Fibroblast of skin of right biceps (primary cell): ENCODE measurements at regions not wholly inside any gene's neighbourhood (a gene's known extent, or its start where the extent isn't known, plus 50 kb on each side); places are given as distances from the start of the nearest gene placed in this dataset.

Experiments used
- DNase-seq: peaks from one replicate; pipeline ENCODE4 v3.0.0-alpha.2; 2013

- no peak for DNase-seq
Observed at GRCh38 chr1:244224487-244225430, 173.7 kb downstream of the ZBTB18 start.

- peak; percentile 56 for DNase-seq
Observed at GRCh38 chr1:244226435-244226834, 175.4 kb downstream of the ZBTB18 start.

DNA sequence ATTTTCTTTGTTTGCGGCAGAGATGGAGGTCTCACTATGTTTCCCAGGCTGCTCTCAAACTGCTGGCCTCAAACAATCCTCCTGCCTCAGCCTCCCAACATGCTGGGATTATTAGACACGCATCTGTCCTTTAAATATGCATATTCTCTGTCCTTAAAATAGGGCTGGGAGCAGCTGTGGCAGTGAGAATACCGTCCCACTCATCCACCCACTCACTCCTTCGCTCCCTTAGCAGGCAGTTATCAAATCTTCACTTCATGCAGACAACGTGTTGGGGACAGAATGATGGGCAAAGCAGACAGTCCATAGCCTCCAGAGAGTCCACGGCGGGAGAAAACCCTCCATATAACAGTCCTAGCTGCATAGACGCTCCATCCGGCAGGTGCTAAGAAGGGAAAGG is 179.4 kb downstream of the ZBTB18 start:
- DNase-seq, result no peak

GRCh38 chr1:244231193-244231571 is 180.1 kb downstream of the ZBTB18 start:
- DNase-seq, result peak; percentile 14

DNA sequence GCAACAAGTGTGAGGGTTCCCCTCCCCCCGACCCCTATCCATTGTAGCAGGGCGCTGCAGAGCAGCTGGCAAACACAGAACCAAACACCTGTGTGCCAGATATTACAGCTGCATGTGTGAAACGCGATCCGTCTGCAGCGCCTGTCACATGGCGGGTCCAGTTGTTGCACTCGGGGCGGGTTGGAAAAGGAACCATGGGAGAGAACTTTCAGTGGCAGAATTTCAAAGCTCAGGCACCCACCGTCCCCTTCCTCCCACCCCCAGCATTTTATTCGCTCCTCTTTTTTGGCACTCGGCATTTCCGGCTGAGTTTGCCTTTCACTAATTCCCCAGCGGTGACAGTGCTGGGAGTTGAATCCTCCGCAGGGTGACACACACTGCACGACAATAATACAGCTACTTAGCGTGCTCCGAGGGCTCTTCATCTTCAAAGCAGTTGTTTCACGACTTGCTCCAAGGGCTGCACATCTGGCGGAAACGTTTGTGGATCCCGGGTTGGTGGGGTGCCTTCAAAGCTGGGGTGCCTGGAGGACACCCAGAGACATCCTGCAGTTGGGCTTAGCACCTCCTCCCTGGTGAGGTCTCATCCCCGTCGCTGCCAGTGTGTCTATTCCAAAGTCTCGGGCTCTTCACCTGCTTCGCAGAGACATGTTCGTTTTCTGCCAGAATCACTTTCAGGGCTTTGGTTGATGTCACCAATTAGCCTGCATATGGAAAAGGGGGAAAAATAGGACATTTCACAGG is 180.7 kb downstream of the ZBTB18 start:
- DNase-seq, result peak; percentile 65

GRCh38 chr1:244234009-244234643 is 183.0 kb downstream of the ZBTB18 start:
- no peak for DNase-seq

DNA sequence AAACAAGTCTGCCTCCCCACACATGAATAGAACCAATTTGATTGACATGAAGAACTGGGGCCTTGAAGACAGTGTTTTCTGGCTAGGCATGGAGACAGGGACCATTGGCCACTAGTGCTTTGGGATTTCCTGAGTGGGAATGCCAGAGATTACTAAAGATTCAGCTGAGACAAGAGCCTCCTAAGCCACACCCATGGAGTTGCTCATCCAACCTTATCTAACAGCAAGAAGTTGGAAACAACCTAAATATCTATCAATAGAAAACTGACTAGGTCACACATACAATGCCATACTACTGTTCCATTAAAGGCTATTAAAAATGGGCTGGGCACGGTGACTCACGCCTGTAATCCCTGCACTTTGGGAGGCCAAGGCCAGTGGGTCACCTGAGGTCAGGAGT is 184.1 kb downstream of the ZBTB18 start:
- DNase-seq, result no peak

DNA sequence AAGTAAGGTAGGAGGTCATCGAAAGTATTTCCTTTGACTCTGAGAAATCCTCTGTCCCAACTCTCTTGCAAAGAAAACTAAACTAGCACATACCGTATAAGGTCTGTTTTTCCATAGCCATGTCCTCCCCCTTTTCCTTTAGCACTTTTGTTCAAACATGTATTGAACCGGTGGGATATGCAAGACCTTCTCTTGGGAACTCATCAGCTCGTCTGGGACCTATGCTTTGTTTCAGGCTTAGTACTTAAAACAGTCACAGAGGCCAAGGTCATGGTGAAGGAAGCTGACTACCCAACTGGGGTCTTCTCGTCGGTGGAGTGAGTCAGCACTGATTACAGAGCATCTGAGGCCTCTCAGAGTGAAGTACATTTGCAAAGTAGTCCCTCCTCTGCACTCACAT is 185.0 kb downstream of the ZBTB18 start:
- no peak for DNase-seq

DNA sequence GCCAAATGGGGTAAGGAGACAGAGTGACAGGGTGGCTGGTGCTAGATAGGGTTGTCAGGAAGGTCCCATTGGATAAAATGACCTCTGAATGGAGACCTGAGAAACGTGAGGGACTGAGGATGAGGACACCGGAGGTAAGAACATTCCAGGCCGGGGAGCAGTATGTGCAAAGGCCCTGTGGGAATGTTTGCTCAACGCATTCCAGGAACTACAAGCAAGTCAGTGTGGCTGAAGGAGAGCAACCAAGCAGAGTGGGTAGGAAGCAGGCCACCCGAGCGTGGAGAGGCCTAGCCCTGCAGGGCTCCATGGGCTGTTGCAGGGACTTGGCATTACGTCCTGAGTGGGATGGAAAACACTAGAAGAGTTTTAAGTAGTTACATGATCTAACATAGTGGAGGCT is 185.6 kb downstream of the ZBTB18 start:
- DNase-seq, result no peak

- DNase-seq, result no peak
Observed at GRCh38 chr1:244237445-244237844, 186.4 kb downstream of the ZBTB18 start.

DNA sequence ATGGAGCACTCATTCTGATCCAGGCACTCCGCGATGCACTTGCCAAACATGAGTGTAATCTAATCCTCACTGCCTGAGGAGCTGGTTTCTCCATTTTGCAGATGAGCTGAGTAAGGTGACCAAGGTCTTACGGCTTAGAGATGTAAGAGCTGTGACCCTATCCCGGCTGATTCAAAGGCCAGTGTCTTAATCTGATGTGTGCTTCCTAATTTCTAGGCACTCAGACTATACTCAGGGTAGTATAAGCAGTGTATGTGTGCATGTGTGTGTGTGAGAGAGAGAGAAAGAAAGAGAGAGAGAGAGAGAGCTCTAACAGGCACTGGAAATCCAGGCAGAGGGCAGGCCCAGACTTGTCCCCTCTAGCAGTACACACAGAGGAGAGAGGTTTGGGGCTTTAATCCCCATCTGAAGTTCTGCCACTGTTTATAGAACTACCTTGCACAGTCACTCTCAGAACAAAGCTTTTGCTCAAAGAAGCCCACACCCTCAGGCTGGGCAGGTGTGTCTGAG is 188.2 kb downstream of the ZBTB18 start:
- DNase-seq, result no peak

- no peak for DNase-seq
Observed at GRCh38 chr1:244241438-244241837, 190.4 kb downstream of the ZBTB18 start.

DNA sequence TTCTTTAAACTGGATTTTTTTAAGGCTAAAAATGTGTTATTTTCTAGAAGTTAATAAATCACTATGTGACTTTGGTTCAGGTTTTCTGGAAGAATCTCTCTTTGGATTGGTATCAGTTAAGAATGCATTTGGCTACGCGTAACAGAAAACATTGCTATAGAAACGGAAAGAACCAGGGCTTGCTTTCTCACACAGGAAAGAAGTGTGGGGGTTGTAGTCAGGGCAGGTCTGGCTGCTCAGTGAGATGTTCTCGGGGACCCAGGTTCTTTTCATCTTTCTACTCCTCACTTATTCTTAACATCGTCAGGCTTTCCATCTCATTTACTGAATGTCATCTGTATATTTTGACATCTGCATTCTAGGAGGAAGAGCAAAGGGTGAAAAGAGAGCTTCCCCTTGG is 191.4 kb downstream of the ZBTB18 start:
- DNase-seq, result peak; percentile 30

- no peak for DNase-seq
Observed at GRCh38 chr1:244246334-244246733, 195.3 kb downstream of the ZBTB18 start.

DNA sequence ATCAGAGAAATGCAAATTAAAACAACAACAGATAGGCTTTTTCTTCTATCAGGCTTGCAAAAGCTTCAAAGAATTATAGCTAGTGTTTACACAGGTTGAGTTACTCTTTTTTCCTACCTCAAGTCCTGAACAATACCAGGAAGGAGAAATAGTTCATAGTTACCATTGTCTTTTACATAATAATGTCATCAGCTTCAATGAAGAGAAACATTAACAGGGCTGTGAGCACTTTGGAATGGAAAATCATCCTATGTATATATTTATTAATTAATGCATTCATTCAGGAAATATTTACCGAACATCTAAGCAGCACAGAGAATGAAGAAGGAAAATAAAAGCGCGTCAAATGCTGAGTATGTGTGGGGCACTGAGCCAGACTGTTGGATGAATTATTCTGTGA is 197.3 kb downstream of the ZBTB18 start:
- no peak for DNase-seq

GRCh38 chr1:244252211-244252610 is 199.5 kb downstream of the ADSS2 start:
- no peak for DNase-seq

DNA sequence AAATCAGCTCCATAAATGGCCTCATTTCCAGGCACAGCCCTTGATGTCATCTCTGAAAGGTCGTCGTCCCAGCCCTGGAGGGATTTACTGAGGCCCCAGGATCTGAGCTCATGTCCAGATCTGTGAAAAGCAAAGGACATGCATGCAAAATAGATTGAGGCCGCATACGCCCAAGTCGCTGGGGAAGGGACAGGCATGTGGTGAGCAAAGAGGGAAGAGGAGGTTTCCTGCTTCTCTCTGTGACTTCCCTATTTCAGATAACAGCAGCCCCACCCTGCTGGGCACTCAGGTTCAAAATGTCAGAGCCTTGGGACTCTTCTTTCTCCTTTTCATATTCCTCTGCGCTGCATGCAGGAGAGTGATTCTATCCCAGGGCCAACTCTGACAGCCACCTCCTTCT is 197.2 kb downstream of the ADSS2 start:
- DNase-seq, result no peak

- no peak for DNase-seq
Observed at GRCh38 chr1:244255426-244255965, 196.2 kb downstream of the ADSS2 start.

GRCh38 chr1:244256086-244256676 is 195.5 kb downstream of the ADSS2 start:
- no peak for DNase-seq

- DNase-seq, result no peak
Observed at GRCh38 chr1:244264163-244264562, 187.5 kb downstream of the ADSS2 start.

DNA sequence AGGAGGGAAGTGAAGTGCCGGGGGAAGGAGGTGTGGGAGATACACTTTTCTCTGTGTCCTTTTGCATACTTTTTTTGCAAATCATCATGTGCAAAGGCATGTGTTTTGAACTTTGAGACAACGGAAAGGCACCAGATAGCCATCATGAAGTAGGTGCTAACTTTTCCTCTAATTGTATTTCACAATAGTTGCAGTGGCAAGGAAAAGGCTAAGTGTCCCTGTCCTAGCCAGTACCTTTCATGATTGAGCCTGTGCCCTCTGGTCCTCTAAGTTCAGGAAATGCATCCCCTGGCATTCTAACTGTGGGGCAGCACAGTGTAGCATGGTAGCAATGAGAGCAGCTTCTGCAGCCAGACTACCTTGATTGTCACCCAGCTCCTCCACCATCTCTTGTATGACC is 186.2 kb downstream of the ADSS2 start:
- no peak for DNase-seq

- DNase-seq, result no peak
Observed at GRCh38 chr1:244269169-244269568, 182.5 kb downstream of the ADSS2 start.

DNA sequence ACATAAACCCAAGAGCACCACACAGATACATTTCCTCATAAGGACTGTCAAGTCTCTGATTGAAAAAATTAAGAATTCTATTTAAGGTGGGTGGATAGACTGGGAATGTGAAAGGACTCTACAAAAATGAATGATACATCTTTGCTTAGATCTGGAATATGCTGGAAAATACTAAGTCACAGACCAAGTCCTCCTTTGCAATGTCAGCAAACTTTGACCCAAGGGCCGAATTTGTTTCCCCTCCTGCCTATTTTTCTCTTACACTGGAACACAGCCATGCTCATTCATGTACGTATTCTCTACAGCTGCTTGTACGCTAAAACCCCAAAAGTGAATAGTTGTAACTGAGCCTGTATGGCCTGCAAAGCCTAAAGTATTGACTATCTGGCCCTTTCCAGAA is 180.7 kb downstream of the ADSS2 start:
- no peak for DNase-seq
